NCI-H748 treated with DMSO at 0.1 percent for 48 hours (cell line): ENCODE measurements at regions not wholly inside any gene's neighbourhood (a gene's known extent, or its start where the extent isn't known, plus 50 kb on each side); places are given as distances from the start of the nearest gene placed in this dataset.
A peak's percentile ranks its signal among the peaks of the same experiment; 100 is the strongest.
"Not testable (repeated sequence)": the region's sequence is repeated elsewhere in the genome, so short reads cannot be mapped to it uniquely, and the experiment has no call there.

Source experiments
- DNase-seq: peaks from one replicate; lab custom pipeline; 2025; lab: John Stamatoyannopoulos, UW

- DNase-seq = no peak
Observed at GRCh38 chr1:22332424-22332717, 119.3 kb upstream of the ZBTB40 start.

GRCh38 chr1:22332795-22333499 is 118.7 kb upstream of the ZBTB40 start:
- no peak for DNase-seq

GRCh38 chr1:22333516-22334121 is 118.0 kb upstream of the ZBTB40 start:
- DNase-seq = no peak

DNA sequence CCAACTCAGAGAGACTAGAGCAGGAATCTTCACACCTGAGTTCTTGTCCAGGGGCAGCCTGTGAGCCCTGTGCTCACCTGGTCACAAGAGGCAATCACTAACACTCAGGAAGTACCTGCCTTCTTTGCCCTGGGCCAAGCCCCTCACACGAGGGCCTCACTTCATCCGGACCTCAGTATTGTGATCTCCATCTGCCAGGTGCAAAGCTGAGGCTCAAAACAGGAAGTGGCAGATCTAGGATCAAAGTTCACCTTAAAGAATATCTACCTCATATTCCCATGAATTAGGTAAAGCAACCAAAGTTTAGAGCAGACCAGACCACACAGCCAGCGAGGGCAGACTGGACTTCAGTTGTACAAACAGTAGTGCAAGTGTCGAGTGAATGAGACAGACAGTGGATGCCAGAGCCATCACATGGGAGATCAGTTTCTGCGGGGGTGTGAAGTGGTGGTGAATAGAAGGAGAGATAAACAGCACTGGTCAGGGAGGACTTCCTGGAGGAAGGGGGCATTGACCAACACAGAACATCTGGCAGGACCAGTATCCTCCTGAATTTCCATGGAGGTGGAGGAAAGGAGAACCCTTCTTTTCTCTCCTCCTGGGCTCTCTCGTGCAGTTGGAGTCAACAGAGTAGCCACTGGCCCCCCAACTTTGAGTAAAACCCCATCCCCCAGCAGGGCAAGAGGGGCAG is 116.6 kb upstream of the ZBTB40 start:
- no peak for DNase-seq

- DNase-seq = not testable (repeated sequence)
Observed at GRCh38 chr1:22336274-22336673, 115.4 kb upstream of the ZBTB40 start.

GRCh38 chr1:22336696-22337545 is 114.7 kb upstream of the ZBTB40 start:
- not testable (repeated sequence) for DNase-seq

GRCh38 chr1:22338071-22338765 is 113.4 kb upstream of the ZBTB40 start:
- DNase-seq = no peak

- DNase-seq = no peak
Observed at GRCh38 chr1:22339237-22339636, 112.4 kb upstream of the ZBTB40 start.

GRCh38 chr1:22340066-22340465 is 111.6 kb upstream of the ZBTB40 start:
- no peak for DNase-seq

- DNase-seq = no peak
Observed at GRCh38 chr1:22340873-22341272, 110.8 kb upstream of the ZBTB40 start.

DNA sequence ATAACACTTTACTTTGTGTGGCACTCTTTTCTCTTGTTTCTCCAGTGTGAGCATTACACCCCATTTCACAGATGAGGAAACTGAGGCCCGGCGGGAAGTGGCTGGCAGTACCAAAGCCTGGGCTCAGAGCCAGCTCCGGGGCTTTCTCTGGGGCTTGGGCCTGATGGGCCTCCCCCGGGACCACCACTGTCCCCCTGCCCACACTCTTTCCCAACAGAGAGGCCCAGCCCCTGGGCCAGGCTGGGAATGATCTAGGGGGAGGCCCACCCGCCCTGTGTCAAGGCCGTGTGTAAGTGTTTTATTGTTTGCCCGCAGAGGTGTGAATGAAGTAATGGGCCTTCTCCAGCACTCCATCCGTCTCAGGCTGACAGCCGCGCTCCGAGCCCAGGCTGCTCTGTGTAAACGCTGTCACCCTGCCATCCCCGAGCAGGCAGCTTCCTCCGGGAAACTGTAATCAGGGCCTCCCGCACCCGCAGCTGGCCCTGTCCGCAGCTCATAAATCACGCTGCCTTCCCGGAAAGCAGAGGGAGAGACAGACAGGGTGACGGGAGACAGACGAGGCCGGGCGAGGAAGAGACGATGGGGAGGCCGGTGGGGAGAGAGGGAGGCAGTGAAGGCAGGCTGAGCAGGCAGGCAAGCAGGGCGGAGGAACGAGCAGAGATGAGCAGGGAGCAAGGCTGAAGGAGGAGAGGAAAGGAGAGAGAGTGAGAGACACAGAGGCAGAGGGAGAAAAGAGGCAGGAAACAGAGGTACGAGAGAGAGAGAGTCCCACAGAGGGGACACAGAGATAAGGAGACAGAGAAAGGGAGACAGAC is 109.7 kb upstream of the ZBTB40 start:
- peak; percentile 10 for DNase-seq

- no peak for DNase-seq
Observed at GRCh38 chr1:22342734-22343191, 108.9 kb upstream of the ZBTB40 start.

- DNase-seq = no peak
Observed at GRCh38 chr1:22343456-22344328, 108.0 kb upstream of the ZBTB40 start.

- DNase-seq = no peak
Observed at GRCh38 chr1:22344329-22344630, 107.4 kb upstream of the ZBTB40 start.

DNA sequence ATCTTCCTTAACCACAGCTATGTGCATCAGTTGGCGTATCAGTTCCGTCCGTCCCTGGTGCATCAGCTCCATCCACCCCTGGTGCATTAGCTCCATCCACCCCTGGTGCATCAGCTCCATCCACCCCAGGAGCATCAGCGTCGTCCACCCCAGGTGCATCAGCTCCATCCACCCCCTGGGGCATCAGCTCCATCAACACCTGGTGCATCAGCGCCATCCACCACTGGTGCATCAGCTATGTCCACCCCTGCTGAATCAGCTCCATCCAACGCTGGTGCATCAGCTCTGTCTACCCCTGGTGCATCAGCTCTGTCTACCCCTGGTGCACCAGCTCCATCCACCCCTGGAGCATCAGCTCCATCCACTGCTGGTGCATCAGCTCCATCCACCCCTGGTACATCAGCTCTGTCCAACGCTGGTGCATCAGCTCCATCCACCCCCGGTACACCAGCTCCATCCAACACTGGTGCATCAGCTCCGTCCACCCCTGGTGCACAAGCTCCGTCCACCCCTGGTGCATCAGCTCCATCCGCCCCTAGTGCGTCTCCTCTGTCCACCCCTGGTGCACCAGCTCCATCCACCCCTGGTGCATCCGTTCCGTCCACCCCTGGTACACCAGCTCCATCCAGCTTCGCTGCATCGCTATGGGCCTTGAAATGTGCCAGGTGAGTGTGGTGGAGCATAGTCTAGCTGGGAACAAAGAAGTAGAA is 106.6 kb upstream of the ZBTB40 start:
- DNase-seq = no peak

DNA sequence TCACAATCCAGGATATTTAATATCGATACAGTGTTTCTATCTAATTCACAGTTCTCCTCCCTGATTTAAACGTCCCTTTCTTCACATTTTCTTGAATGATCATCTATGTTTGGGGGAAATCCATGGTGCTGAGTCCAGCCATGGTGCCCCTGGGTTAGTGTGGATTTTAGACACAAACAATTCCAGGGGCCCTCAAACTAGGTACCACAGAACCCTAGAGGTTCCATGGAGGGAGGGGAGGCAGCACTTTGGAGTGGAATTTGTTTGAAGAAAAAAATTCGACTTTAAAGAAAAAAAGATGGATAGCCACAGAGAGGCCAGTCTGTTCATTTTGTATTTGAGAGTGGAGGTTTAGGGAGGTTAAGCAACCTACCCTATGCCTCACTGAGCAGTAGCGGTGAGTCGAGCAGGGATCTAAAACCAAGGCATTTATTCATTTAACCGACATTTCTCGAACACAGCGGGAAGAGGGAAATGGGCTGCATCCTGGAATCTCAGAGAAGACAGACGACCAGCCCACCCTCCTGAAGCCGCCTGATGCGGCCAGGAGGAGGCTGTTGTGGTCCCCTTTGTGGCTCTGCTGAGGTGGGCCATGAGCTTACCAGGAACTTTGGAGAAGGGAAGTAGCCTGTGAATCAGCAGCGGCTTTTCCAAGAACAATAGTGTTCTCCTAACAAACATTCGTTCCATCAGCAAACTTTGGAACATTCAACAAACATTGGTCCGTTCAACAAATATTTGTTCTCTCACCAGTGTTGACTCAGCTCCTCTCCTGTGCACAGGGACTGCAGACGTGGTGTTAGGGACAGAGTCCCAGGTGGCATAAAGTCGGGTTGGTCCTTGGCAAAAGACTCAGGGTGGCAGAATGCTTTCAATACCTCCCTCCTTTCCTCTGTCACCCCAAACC is 103.5 kb upstream of the ZBTB40 start:
- peak; percentile 43 for DNase-seq

DNA sequence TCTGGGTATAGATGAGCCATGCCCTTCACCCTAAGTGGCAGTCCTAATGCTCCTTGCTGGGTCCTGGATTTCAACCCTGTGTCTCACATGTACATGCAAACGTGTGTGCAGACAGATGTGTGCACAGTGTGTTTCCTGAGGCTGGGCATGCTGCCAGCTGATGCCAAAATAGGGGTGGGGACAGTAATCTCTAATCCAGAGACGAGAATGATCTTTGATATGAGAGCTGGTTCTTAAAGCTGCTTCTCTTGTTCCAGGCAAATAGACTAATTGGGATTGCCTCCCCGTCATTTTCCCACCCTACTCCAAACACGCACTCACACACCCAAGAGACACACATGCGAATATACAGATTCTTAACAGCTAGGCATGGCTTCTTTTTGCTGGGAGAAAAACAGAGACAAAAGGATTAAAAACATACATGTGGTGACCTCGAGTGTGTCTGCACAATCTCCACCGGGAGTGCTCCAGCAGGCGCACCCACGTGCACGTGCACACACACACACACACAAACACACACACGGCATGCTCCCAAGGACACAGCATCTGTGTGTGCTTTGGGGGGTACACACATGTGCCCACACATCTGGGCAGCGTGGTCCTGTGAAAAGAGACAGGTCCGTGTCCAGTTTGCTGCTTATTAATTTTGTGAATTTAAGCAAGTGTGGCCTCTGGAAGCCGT is 102.1 kb upstream of the ZBTB40 start:
- DNase-seq = peak; percentile 32
